GM21423 (cell line): ENCODE measurements at regions not wholly inside any gene's neighbourhood (a gene's known extent, or its start where the extent isn't known, plus 50 kb on each side); places are given as distances from the start of the nearest gene placed in this dataset.

Source experiments
- ATAC-seq: cut with Tn5 transposase; IDR thresholded peaks from one replicate; pipeline ENCODE4 v1.9.1; 2021; ENCODE audit warnings: mild to moderate bottlenecking, moderate library complexity; ENCODE audit not compliant: unreplicated experiment

- no peak for ATAC-seq
Measured at GRCh38 chr10:83233691-83234090, 905.6 kb upstream of the GHITM start.

GRCh38 chr10:83248106-83248631 is 891.1 kb upstream of the GHITM start:
- ATAC-seq, result no peak

- ATAC-seq, result no peak
Measured at GRCh38 chr10:83250396-83250795, 888.9 kb upstream of the GHITM start.

GRCh38 chr10:83252169-83252568 is 887.1 kb upstream of the GHITM start:
- ATAC-seq, result no peak

GRCh38 chr10:83252596-83252995 is 886.7 kb upstream of the GHITM start:
- no peak for ATAC-seq

- ATAC-seq, result no peak
Measured at GRCh38 chr10:83253011-83253671, 886.2 kb upstream of the GHITM start.

- no peak for ATAC-seq
Measured at GRCh38 chr10:83254698-83255097, 884.6 kb upstream of the GHITM start.

GRCh38 chr10:83262434-83262833 is 876.9 kb upstream of the GHITM start:
- no peak for ATAC-seq

GRCh38 chr10:83272666-83273434 is 866.5 kb upstream of the GHITM start:
- no peak for ATAC-seq

GRCh38 chr10:83274088-83274487 is 865.2 kb upstream of the GHITM start:
- ATAC-seq, result no peak

GRCh38 chr10:83276971-83277370 is 862.3 kb upstream of the GHITM start:
- no peak for ATAC-seq

GRCh38 chr10:83283151-83283550 is 856.2 kb upstream of the GHITM start:
- no peak for ATAC-seq

- no peak for ATAC-seq
Measured at GRCh38 chr10:83287374-83287773, 851.9 kb upstream of the GHITM start.

GRCh38 chr10:83289373-83289772 is 849.9 kb upstream of the GHITM start:
- ATAC-seq, result no peak

- no peak for ATAC-seq
Measured at GRCh38 chr10:83289948-83290347, 849.4 kb upstream of the GHITM start.

- ATAC-seq, result no peak
Measured at GRCh38 chr10:83301732-83302131, 837.6 kb upstream of the GHITM start.

- ATAC-seq, result no peak
Measured at GRCh38 chr10:83302623-83303022, 836.7 kb upstream of the GHITM start.

- ATAC-seq, result no peak
Measured at GRCh38 chr10:83310688-83311087, 828.6 kb upstream of the GHITM start.

- no peak for ATAC-seq
Measured at GRCh38 chr10:83312570-83312969, 826.7 kb upstream of the GHITM start.

- ATAC-seq, result no peak
Measured at GRCh38 chr10:83332690-83333089, 806.6 kb upstream of the GHITM start.

GRCh38 chr10:83333566-83333965 is 805.7 kb upstream of the GHITM start:
- no peak for ATAC-seq

GRCh38 chr10:83343676-83344075 is 795.6 kb upstream of the GHITM start:
- ATAC-seq, result no peak
